PC-3 (cell line): ENCODE measurements at regions not wholly inside any gene's neighbourhood (a gene's known extent, or its start where the extent isn't known, plus 50 kb on each side); places are given as distances from the start of the nearest gene placed in this dataset.

ENCODE experiments used
- EZH2 ChIP-seq: fragments of 300-600 bp; sonication (generic); IDR thresholded peaks from one replicate; pipeline ENCODE4 v1.6.1; 2017; ENCODE audit warnings: antibody characterized with exemption, mild to moderate bottlenecking, low read length; ENCODE audit not compliant: unreplicated experiment
- EZH2phosphoT487 ChIP-seq: fragments of 300-600 bp; sonication (generic); IDR thresholded peaks from 2 replicates; pipeline ENCODE4 v1.6.1; 2018; ENCODE audit warnings: mild to moderate bottlenecking, antibody characterized with exemption, low read length, borderline replicate concordance
- TF ChIP-seq, protein P1 (sequence below): fragments of 300-600 bp; sonication (generic); conservative IDR thresholded peaks from 2 replicates; pipeline ENCODE4 v1.5.1; 2017; ENCODE audit warnings: antibody characterized with exemption, low read depth, mild to moderate bottlenecking, low read length

GRCh38 chr19:28640506-28640905, 572.4 kb downstream of the UQCRFS1 start:
- TF ChIP-seq EZH2 (no peak), EZH2phosphoT487 (no peak)
- TF ChIP-seq, protein P1, sequence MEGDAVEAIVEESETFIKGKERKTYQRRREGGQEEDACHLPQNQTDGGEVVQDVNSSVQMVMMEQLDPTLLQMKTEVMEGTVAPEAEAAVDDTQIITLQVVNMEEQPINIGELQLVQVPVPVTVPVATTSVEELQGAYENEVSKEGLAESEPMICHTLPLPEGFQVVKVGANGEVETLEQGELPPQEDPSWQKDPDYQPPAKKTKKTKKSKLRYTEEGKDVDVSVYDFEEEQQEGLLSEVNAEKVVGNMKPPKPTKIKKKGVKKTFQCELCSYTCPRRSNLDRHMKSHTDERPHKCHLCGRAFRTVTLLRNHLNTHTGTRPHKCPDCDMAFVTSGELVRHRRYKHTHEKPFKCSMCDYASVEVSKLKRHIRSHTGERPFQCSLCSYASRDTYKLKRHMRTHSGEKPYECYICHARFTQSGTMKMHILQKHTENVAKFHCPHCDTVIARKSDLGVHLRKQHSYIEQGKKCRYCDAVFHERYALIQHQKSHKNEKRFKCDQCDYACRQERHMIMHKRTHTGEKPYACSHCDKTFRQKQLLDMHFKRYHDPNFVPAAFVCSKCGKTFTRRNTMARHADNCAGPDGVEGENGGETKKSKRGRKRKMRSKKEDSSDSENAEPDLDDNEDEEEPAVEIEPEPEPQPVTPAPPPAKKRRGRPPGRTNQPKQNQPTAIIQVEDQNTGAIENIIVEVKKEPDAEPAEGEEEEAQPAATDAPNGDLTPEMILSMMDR, result no peak
